ENCODE measurements at regions not wholly inside any gene's neighbourhood (a gene's known extent, or its start where the extent isn't known, plus 50 kb on each side); places are given as distances from the start of the nearest gene placed in this dataset.

DNA sequence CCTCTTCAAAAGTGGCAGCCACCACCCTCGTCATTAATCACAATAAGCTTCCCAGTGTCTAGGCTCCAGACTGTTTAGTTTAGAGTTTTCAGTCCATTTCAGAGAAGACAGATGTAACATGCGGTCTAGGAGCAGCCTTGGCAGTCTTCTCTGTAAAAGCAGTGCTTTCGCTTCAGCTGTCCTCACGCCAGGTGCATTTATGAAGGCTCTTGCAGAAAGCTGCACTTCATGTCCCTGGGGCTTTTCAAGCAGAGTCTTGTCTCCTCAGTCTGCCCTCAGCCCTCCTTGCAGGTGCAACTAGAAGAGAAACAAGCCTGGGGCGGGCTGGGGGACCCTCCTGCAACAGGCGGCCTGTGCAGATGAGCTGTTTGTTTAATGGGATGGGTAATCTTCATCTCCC lies 281.9 kb downstream of the DRD1 start:
- no peak overlapping the region for H3K27ac ChIP-seq
- TF ChIP-seq, protein P1, sequence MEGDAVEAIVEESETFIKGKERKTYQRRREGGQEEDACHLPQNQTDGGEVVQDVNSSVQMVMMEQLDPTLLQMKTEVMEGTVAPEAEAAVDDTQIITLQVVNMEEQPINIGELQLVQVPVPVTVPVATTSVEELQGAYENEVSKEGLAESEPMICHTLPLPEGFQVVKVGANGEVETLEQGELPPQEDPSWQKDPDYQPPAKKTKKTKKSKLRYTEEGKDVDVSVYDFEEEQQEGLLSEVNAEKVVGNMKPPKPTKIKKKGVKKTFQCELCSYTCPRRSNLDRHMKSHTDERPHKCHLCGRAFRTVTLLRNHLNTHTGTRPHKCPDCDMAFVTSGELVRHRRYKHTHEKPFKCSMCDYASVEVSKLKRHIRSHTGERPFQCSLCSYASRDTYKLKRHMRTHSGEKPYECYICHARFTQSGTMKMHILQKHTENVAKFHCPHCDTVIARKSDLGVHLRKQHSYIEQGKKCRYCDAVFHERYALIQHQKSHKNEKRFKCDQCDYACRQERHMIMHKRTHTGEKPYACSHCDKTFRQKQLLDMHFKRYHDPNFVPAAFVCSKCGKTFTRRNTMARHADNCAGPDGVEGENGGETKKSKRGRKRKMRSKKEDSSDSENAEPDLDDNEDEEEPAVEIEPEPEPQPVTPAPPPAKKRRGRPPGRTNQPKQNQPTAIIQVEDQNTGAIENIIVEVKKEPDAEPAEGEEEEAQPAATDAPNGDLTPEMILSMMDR (IDR thresholded peaks at IDR 0.05), result no peak
- TF ChIP-seq POLR2AphosphoS5 (IDR thresholded peaks at IDR 0.05; ENCODE audit: insufficient read depth in 1 of 2, low read depth in 1 of 2) (no peak), POLR2A (IDR thresholded peaks at IDR 0.05) (no peak)
- DNase-seq (ENCODE audit: extremely low spot score in 2 of 2), result no peak
- no peak overlapping the region for H3K4me3 ChIP-seq
- H3K36me3 ChIP-seq, result no peaks in the 10 kb centered on the region
- H3K9me3 ChIP-seq, result no peaks in the 10 kb centered on the region
- no peaks in the 10 kb centered on the region for H3K27me3 ChIP-seq
- intact Hi-C loops (cut with DNase I), result no loop called here
- no peaks in the 10 kb centered on the region for H3K4me1 ChIP-seq

DNA sequence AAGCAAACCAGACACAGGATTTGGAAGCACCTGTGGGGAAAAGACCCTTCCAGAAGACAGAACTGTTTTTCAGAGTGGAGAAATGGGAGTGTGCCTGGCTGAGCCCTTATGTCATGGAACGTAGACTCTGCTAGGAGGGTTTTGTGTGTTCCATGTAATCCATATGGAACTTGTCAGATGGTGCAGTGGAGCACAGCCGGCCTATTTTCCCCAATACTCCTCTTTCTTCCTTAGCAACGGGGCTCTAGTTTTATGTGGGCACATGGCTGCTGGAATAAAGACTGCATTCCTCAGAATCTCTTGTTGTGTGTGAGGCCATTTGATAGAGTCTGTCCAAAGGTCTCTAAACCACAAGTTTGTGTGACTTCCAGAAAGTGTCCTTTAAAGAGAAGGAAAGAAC lies 284.0 kb downstream of the DRD1 start:
- Histone ChIP-seq H3K27ac (no peak overlapping the region), H3K27me3 (no peaks in the 10 kb centered on the region), H3K4me3 (no peak overlapping the region), H3K36me3 (no peaks in the 10 kb centered on the region), H3K9me3 (no peaks in the 10 kb centered on the region), H3K4me1 (no peaks in the 10 kb centered on the region)
- no peak for TF ChIP-seq POLR2AphosphoS5 (IDR thresholded peaks at IDR 0.05; ENCODE audit: insufficient read depth in 1 of 2, low read depth in 1 of 2)
- no peak for TF ChIP-seq POLR2A (IDR thresholded peaks at IDR 0.05)
- TF ChIP-seq, protein P1 (IDR thresholded peaks at IDR 0.05), result no peak
- intact Hi-C loops (cut with DNase I), result no loop called here
- no peak for DNase-seq (ENCODE audit: extremely low spot score in 2 of 2)

DNA sequence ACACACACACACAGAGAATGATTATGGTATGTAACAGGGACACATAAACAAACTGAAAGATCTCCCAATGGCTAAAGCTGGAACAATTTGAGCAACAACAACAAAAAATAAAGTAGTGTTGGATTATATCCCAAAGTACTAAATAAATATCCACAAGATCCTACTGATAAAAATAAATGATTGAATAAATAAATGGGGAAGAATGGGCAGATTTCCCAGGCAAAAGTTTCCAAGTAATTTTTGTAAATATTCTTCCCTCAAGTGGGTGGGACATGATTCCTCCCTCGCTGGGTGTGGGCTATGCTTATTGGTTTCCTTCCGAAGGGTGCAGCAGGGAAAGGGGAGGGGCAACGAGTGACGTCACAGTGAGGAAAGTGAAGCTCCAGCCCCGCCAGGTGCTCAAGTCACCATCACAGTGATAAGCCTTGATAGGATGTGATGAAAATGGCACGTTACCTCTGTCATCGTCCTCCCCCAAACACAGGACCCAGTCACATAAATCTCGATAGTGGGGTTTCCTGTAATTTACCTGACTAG lies 295.3 kb downstream of the DRD1 start:
- H3K27ac ChIP-seq, result no peak overlapping the region
- no peaks in the 10 kb centered on the region for H3K27me3 ChIP-seq
- no peak overlapping the region for H3K4me3 ChIP-seq
- H3K36me3 ChIP-seq, result no peaks in the 10 kb centered on the region
- no peaks in the 10 kb centered on the region for H3K4me1 ChIP-seq
- intact Hi-C loops (cut with DNase I), result no loop called here
- no peak for DNase-seq (ENCODE audit: extremely low spot score in 2 of 2)
- TF ChIP-seq POLR2A (IDR thresholded peaks at IDR 0.05) (no peak), POLR2AphosphoS5 (IDR thresholded peaks at IDR 0.05; ENCODE audit: insufficient read depth in 1 of 2, low read depth in 1 of 2) (no peak)
- TF ChIP-seq, protein P1 (IDR thresholded peaks at IDR 0.05), result no peak
- H3K9me3 ChIP-seq, result no peaks in the 10 kb centered on the region

DNA sequence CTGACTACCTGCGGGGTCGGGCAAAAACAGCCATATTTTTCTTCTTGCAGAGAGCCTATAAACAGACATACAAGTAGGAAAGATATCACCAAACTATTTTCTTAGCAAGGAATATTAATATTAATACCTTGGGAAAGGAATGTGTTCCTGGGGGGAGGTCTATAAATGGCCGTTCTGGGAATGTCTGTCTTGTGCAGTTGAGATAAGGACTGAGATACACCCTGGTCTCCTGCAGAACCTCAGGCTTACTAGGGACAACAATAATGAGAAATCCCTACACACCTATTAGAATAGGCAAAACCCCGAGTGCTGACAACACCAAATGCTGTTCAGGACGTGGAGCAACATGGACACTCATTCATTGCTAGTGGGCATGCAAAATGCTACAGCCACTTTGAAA lies 297.2 kb downstream of the DRD1 start:
- intact Hi-C loops (cut with DNase I), result no loop called here
- no peaks in the 10 kb centered on the region for H3K27me3 ChIP-seq
- no peak for DNase-seq (ENCODE audit: extremely low spot score in 2 of 2)
- TF ChIP-seq POLR2A (IDR thresholded peaks at IDR 0.05) (no peak), POLR2AphosphoS5 (IDR thresholded peaks at IDR 0.05; ENCODE audit: insufficient read depth in 1 of 2, low read depth in 1 of 2) (no peak)
- TF ChIP-seq, protein P1 (IDR thresholded peaks at IDR 0.05), result no peak
- no peaks in the 10 kb centered on the region for H3K36me3 ChIP-seq
- no peaks in the 10 kb centered on the region for H3K4me1 ChIP-seq
- no peak overlapping the region for H3K27ac ChIP-seq
- H3K9me3 ChIP-seq, result no peaks in the 10 kb centered on the region
- H3K4me3 ChIP-seq, result no peak overlapping the region

DNA sequence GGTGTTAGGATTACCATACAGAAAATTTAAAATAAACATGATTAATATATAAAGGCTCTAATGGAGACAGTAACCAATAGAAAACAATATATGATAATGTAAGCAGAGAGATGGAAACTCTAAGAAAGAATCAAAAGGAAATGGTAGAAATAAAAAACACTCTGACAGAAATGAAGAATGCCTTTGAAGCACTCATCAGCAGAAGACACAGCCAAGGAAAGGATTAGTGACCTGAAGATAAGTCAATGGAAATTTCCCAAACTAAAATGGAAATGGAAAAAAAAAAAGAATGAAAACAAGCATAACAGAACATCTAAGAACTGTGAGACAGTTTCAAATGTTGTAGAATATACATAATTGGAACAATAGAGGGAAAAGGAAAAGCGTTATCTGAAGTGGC lies 302.6 kb downstream of the DRD1 start:
- Histone ChIP-seq H3K4me1 (no peaks in the 10 kb centered on the region), H3K9me3 (peaks cover 4% of the 10 kb centered on the region), H3K4me3 (no peak overlapping the region), H3K27ac (no peak overlapping the region), H3K27me3 (no peaks in the 10 kb centered on the region), H3K36me3 (no peaks in the 10 kb centered on the region)
- TF ChIP-seq POLR2AphosphoS5 (IDR thresholded peaks at IDR 0.05; ENCODE audit: insufficient read depth in 1 of 2, low read depth in 1 of 2) (no peak), POLR2A (IDR thresholded peaks at IDR 0.05) (no peak)
- TF ChIP-seq, protein P1 (IDR thresholded peaks at IDR 0.05), result no peak
- intact Hi-C loops (cut with DNase I), result no loop called here
- DNase-seq (ENCODE audit: extremely low spot score in 2 of 2), result no peak
